GM12875 (cell line): ENCODE measurements at regions not wholly inside any gene's neighbourhood (a gene's known extent, or its start where the extent isn't known, plus 50 kb on each side); places are given as distances from the start of the nearest gene placed in this dataset.

Source experiments
- H3K4me3 ChIP-seq: one replicate; pipeline ENCODE4 v1.5.1; 2011; ENCODE audit warnings: low read depth, low read length, control low read depth
- TF ChIP-seq, protein P1 (sequence below): IDR thresholded peaks from 2 replicates; pipeline ENCODE4 v1.5.1; 2011; ENCODE audit warnings: low read depth, mild to moderate bottlenecking, control low read depth, inconsistent platforms, low read length, moderate library complexity, borderline replicate concordance; ENCODE audit not compliant: insufficient read depth

- H3K4me3 ChIP-seq, result no peak overlapping the region
- TF ChIP-seq, protein P1, sequence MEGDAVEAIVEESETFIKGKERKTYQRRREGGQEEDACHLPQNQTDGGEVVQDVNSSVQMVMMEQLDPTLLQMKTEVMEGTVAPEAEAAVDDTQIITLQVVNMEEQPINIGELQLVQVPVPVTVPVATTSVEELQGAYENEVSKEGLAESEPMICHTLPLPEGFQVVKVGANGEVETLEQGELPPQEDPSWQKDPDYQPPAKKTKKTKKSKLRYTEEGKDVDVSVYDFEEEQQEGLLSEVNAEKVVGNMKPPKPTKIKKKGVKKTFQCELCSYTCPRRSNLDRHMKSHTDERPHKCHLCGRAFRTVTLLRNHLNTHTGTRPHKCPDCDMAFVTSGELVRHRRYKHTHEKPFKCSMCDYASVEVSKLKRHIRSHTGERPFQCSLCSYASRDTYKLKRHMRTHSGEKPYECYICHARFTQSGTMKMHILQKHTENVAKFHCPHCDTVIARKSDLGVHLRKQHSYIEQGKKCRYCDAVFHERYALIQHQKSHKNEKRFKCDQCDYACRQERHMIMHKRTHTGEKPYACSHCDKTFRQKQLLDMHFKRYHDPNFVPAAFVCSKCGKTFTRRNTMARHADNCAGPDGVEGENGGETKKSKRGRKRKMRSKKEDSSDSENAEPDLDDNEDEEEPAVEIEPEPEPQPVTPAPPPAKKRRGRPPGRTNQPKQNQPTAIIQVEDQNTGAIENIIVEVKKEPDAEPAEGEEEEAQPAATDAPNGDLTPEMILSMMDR, result no peak
These were observed 533.7 kb upstream of the ATP11B start for GRCh38 chr3:182259579-182259978.

DNA sequence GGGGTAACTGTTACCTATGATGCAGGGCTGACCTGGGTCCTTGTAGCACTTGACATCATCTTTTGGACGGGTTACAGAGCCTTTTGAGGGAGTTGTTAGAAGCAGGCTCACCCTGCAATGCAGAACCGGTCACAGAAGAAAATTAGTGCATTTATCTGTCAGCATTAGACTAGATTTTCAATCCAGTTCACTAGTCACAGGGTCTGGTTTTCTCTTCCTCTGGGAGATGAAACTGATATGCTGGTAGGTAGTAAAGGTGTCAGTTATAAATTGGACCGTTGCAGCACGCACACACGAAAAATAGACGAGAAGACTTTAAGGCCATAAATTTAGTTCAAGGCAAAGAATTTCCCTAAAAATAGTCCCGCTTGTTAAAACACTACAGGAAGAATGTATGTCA, 532.3 kb upstream of the ATP11B start:
- TF ChIP-seq, protein P1, result no peak
- H3K4me3 ChIP-seq, result no peak overlapping the region

DNA sequence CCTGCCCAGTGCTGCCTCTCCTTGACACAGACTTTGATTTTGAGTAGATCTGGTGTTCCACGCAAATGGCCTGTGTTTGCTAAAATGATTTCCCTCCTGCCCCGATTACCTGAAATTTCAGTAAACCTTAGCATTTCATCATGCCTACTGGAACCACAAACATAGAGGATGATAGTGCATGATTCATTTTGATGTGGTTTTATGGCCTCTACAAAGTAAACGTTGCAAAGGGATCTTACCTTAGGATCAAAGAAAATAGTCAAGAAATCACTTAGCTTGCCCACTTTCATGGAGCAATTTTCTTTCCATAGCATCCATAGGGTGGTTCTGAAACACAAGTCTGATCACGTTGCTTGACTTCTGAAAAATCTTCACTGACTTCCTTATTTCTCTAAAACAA, 524.6 kb upstream of the ATP11B start:
- TF ChIP-seq, protein P1, result no peak
- no peak overlapping the region for H3K4me3 ChIP-seq

DNA sequence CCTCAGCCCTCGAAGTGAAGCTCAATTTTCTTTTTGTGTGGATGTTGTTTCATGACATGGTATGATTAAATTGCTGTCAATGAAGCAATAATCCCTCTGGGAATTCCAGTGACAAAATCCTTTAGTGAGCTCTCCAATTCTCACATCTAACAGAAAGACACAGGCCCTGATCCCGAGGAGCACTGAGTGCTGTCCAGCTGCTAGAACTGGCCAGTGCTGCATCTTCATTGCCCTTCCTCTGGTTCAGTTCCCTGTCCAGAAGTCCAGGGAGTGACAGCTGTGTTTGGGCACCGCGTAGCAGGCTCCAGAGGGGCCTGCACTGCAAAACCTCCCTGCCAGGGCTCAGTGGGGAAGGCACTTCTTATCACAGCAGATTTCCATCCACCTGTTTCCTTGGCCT, 516.8 kb upstream of the ATP11B start:
- no peak overlapping the region for H3K4me3 ChIP-seq
- TF ChIP-seq, protein P1, result no peak

- H3K4me3 ChIP-seq, result no peak overlapping the region
- TF ChIP-seq, protein P1, result no peak
These were observed 508.5 kb upstream of the ATP11B start for GRCh38 chr3:182284793-182285192.

- TF ChIP-seq, protein P1, result no peak
- H3K4me3 ChIP-seq, result no peak overlapping the region
These were observed 500.7 kb upstream of the ATP11B start for GRCh38 chr3:182292591-182292990.

DNA sequence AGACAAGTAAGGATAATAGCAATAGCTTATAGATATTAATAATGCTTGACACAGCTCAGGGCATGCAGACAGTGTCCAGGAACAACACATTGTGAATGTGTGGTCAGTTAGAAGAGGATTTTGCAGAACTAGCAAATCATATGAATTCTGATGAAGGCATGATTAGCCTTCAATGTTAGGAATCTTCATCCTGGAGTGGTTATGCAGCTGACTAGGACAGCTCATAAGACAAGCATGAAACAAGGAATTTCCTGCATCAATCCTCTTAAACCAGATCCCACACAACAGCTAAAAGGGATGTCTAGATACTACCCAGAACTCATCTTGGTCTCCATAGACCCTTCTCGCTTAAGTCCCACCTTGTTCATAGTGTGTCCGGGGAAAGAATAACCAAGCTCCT, 499.0 kb upstream of the ATP11B start:
- H3K4me3 ChIP-seq, result no peak overlapping the region
- TF ChIP-seq, protein P1, result no peak
